Astrocyte (in vitro differentiated cells and primary cell): ENCODE measurements at regions not wholly inside any gene's neighbourhood (a gene's known extent, or its start where the extent isn't known, plus 50 kb on each side); places are given as distances from the start of the nearest gene placed in this dataset.

Experiments
- DNase-seq: peaks from one replicate; pipeline ENCODE4 v3.0.0-alpha.2; 2010; ENCODE audit warnings: low read depth
- FAIRE-seq: peaks from 2 replicates; lab custom pipeline; 2011; peaks lifted over from hg19 to GRCh38; lab: Jason Lieb, UNC
- H2AFZ ChIP-seq: 2 replicates; pipeline ENCODE4 v1.6.0; 2012; ENCODE audit warnings: low read depth, low read length, inconsistent platforms
- H3K27ac ChIP-seq: 2 replicates; pipeline ENCODE4 v1.5.1; 2011; ENCODE audit warnings: low read depth, low read length, inconsistent platforms
- H3K27me3 ChIP-seq: 2 replicates; pipeline ENCODE4 v1.6.0; 2011; ENCODE audit warnings: low read length, inconsistent platforms; ENCODE audit not compliant: insufficient read depth
- H3K36me3 ChIP-seq: 2 replicates; pipeline ENCODE4 v1.5.1; 2011; ENCODE audit warnings: low read length, inconsistent platforms; ENCODE audit not compliant: insufficient read depth
- H3K4me1 ChIP-seq: 2 replicates; pipeline ENCODE4 v1.5.1; 2011; ENCODE audit warnings: low read length, inconsistent platforms; ENCODE audit not compliant: insufficient read depth
- H3K4me2 ChIP-seq: 2 replicates; pipeline ENCODE4 v1.6.0; 2012; ENCODE audit warnings: low read length, inconsistent platforms
- H3K4me3 ChIP-seq: 2 replicates; pipeline ENCODE4 v1.5.1; 2011; ENCODE audit warnings: low read depth, mild to moderate bottlenecking, low read length, inconsistent platforms; ENCODE audit not compliant: insufficient read depth
- H3K79me2 ChIP-seq: 2 replicates; pipeline ENCODE4 v1.6.0; 2012; ENCODE audit warnings: mild to moderate bottlenecking, low read length, inconsistent platforms; ENCODE audit not compliant: insufficient read depth
- H3K9ac ChIP-seq: 2 replicates; pipeline ENCODE4 v1.6.0; 2012; ENCODE audit warnings: mild to moderate bottlenecking, low read length, inconsistent platforms
- H3K9me3 ChIP-seq: 2 replicates; pipeline ENCODE4 v1.5.1; 2012; ENCODE audit warnings: low read depth, mild to moderate bottlenecking, low read length, inconsistent platforms; ENCODE audit not compliant: insufficient read depth
- H4K20me1 ChIP-seq: 2 replicates; pipeline ENCODE4 v1.6.0; 2012; ENCODE audit warnings: low read length, inconsistent platforms; ENCODE audit not compliant: insufficient read depth
- H3K27ac Mint-ChIP-seq: one replicate; pipeline ENCODE4 v1.8.0; 2021; ENCODE audit warnings: mild to moderate bottlenecking, mixed read lengths; ENCODE audit not compliant: unreplicated experiment
- H3K27me3 Mint-ChIP-seq: one replicate; pipeline ENCODE4 v1.8.0; 2021; ENCODE audit warnings: low read depth, mixed read lengths; ENCODE audit not compliant: unreplicated experiment
- H3K36me3 Mint-ChIP-seq: one replicate; pipeline ENCODE4 v1.8.0; 2021; ENCODE audit warnings: low read depth, mixed read lengths; ENCODE audit not compliant: unreplicated experiment
- H3K4me1 Mint-ChIP-seq: one replicate; pipeline ENCODE4 v1.8.0; 2021; ENCODE audit warnings: low read depth, mixed read lengths; ENCODE audit not compliant: unreplicated experiment
- H3K4me3 Mint-ChIP-seq: one replicate; pipeline ENCODE4 v1.8.0; 2021; ENCODE audit warnings: mild to moderate bottlenecking, moderate library complexity, mixed read lengths; ENCODE audit not compliant: unreplicated experiment
- H3K9me3 Mint-ChIP-seq: one replicate; pipeline ENCODE4 v1.8.0; 2021; ENCODE audit warnings: mild to moderate bottlenecking, mixed read lengths; ENCODE audit not compliant: unreplicated experiment
- CTCF ChIP-seq: IDR thresholded peaks from 2 replicates; pipeline ENCODE4 v1.5.1; 2011; ENCODE audit warnings: low read depth, mild to moderate bottlenecking, inconsistent platforms, low read length, moderate library complexity; ENCODE audit not compliant: insufficient read depth
- EZH2 ChIP-seq: IDR thresholded peaks from 2 replicates; pipeline ENCODE4 v1.6.1; 2012; ENCODE audit warnings: mild to moderate bottlenecking, low read length, inconsistent platforms; ENCODE audit not compliant: insufficient read depth

GRCh38 chr14:29150659-29151058 lies 384.1 kb downstream of the FOXG1 start:
- Histone ChIP-seq H3K9me3 (no peaks in the 10 kb centered on the region), H3K79me2 (no peaks in the 10 kb centered on the region), H3K4me3 (no peak overlapping the region), H3K27me3 (no peaks in the 10 kb centered on the region), H3K4me1 (no peaks in the 10 kb centered on the region), H3K36me3 (no peaks in the 10 kb centered on the region), H4K20me1 (no peaks in the 10 kb centered on the region), H3K27ac (no peak overlapping the region), H3K9ac (no peak overlapping the region), H3K4me2 (no peak overlapping the region), H2AFZ (no peak overlapping the region)
- TF ChIP-seq EZH2 (no peak), CTCF (no peak)
- Mint-ChIP-seq H3K27ac (no peak overlapping the region), H3K36me3 (no peaks in the 10 kb centered on the region), H3K4me3 (no peak overlapping the region), H3K4me1 (no peaks in the 10 kb centered on the region), H3K9me3 (peaks cover 7% of the 10 kb centered on the region), H3K27me3 (peaks cover 2% of the 10 kb centered on the region)
- no peak for FAIRE-seq
- DNase-seq, result no peak

- no peak overlapping the region for H2AFZ ChIP-seq
- no peak overlapping the region for H3K27ac ChIP-seq
- no peak overlapping the region for H3K4me3 ChIP-seq
- DNase-seq (no peak), FAIRE-seq (no peak)
- Mint-ChIP-seq H3K27ac (no peak overlapping the region), H3K4me1 (no peaks in the 10 kb centered on the region), H3K36me3 (no peaks in the 10 kb centered on the region), H3K27me3 (no peaks in the 10 kb centered on the region), H3K4me3 (no peak overlapping the region), H3K9me3 (peaks cover 2% of the 10 kb centered on the region)
- no peaks in the 10 kb centered on the region for H3K4me1 ChIP-seq
- no peaks in the 10 kb centered on the region for H4K20me1 ChIP-seq
- no peak for TF ChIP-seq EZH2
- no peak for TF ChIP-seq CTCF
- H3K9ac ChIP-seq, result no peak overlapping the region
- H3K9me3 ChIP-seq, result no peaks in the 10 kb centered on the region
- no peaks in the 10 kb centered on the region for H3K36me3 ChIP-seq
- no peak overlapping the region for H3K4me2 ChIP-seq
- no peaks in the 10 kb centered on the region for H3K27me3 ChIP-seq
- H3K79me2 ChIP-seq, result no peaks in the 10 kb centered on the region
These were observed 389.5 kb downstream of the FOXG1 start for GRCh38 chr14:29156096-29156495.

GRCh38 chr14:29161593-29161992 lies 395.0 kb downstream of the FOXG1 start:
- TF ChIP-seq CTCF (no peak), EZH2 (no peak)
- Histone ChIP-seq H4K20me1 (no peaks in the 10 kb centered on the region), H2AFZ (no peak overlapping the region), H3K4me2 (no peak overlapping the region), H3K9ac (no peak overlapping the region), H3K79me2 (no peaks in the 10 kb centered on the region), H3K4me1 (no peaks in the 10 kb centered on the region), H3K27me3 (no peaks in the 10 kb centered on the region), H3K4me3 (no peak overlapping the region), H3K9me3 (no peaks in the 10 kb centered on the region), H3K27ac (no peak overlapping the region), H3K36me3 (no peaks in the 10 kb centered on the region)
- Mint-ChIP-seq H3K36me3 (no peaks in the 10 kb centered on the region), H3K4me1 (no peaks in the 10 kb centered on the region), H3K9me3 (no peaks in the 10 kb centered on the region), H3K27ac (no peak overlapping the region), H3K27me3 (no peaks in the 10 kb centered on the region), H3K4me3 (no peak overlapping the region)
- DNase-seq (no peak), FAIRE-seq (no peak)
